ENCODE measurements at regions not wholly inside any gene's neighbourhood (a gene's known extent, or its start where the extent isn't known, plus 50 kb on each side); places are given as distances from the start of the nearest gene placed in this dataset.

GRCh38 chr18:6650747-6651146 lies 78.8 kb upstream of the ARHGAP28 start:
- DNase-seq: no peak

- no peak for DNase-seq
These were observed 77.4 kb upstream of the ARHGAP28 start for GRCh38 chr18:6652098-6652497.

- no peak for DNase-seq
These were observed 75.6 kb upstream of the ARHGAP28 start for GRCh38 chr18:6653880-6654279.

GRCh38 chr18:6659963-6660725 lies 69.4 kb upstream of the ARHGAP28 start:
- peak; percentile 8 for DNase-seq

- peak; percentile 8 for DNase-seq
These were observed 67.7 kb upstream of the ARHGAP28 start for GRCh38 chr18:6661692-6662415.

- peak; percentile 39 for DNase-seq
These were observed 63.4 kb upstream of the ARHGAP28 start for GRCh38 chr18:6666012-6666685.

- DNase-seq: no peak
These were observed 60.7 kb upstream of the ARHGAP28 start for GRCh38 chr18:6668836-6669235.

- no peak for DNase-seq
These were observed 56.7 kb upstream of the ARHGAP28 start for GRCh38 chr18:6672821-6673308.

- no peak for DNase-seq
These were observed 52.4 kb upstream of the ARHGAP28 start for GRCh38 chr18:6677086-6677485.

GRCh38 chr18:6679201-6679600 lies 50.3 kb upstream of the ARHGAP28 start:
- no peak for DNase-seq

Measured in fibroblast of skin of scalp (primary cell).